HG02981 (cell line): ENCODE measurements at regions not wholly inside any gene's neighbourhood (a gene's known extent, or its start where the extent isn't known, plus 50 kb on each side); places are given as distances from the start of the nearest gene placed in this dataset.
"Not testable (repeated sequence)": the region's sequence is repeated elsewhere in the genome, so short reads cannot be mapped to it uniquely, and the experiment has no call there.

Experiments
- ATAC-seq: cut with Tn5 transposase; IDR thresholded peaks from one replicate; pipeline ENCODE4 v1.9.1; 2021; ENCODE audit warnings: mild to moderate bottlenecking, moderate library complexity; ENCODE audit not compliant: unreplicated experiment

DNA sequence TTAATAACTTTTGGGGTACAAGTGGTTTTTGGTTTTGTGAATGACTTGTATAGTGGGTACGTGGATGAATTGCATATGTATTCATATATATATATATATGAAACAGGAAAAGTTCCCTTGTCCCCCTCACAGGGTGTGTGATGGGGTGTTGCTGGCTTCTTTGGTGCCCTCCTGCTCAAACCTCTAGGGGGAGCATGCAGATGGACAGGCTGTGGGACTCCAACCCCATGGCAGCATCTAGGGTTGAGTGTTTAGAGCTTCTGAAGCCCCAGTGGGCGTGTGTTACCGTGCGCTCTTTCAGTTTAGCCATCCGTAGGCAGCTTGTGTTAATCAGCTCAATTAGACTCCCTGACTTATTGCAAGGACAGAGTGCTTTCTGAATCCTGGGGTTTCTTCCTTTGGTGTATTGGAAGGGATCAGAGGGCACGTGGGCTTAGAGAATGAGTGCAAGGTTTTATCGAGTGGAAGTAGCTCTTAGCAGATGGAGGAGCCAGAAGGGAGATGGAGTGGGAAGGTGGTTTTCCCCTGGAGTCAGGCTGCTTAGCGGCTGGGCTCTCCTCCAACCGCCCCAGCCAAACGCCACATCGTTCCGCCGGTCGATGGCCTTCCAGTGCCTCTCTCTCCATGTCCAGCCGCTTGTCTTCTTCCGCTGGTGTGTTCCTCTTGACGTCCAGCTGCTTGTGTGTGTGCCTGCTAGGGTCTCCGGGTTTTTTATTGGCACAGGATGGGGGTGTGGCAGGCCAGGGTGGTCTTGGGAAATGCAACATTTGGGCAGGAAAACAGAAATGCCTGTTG lies 674.4 kb upstream of the LCORL start:
- ATAC-seq: no peak

DNA sequence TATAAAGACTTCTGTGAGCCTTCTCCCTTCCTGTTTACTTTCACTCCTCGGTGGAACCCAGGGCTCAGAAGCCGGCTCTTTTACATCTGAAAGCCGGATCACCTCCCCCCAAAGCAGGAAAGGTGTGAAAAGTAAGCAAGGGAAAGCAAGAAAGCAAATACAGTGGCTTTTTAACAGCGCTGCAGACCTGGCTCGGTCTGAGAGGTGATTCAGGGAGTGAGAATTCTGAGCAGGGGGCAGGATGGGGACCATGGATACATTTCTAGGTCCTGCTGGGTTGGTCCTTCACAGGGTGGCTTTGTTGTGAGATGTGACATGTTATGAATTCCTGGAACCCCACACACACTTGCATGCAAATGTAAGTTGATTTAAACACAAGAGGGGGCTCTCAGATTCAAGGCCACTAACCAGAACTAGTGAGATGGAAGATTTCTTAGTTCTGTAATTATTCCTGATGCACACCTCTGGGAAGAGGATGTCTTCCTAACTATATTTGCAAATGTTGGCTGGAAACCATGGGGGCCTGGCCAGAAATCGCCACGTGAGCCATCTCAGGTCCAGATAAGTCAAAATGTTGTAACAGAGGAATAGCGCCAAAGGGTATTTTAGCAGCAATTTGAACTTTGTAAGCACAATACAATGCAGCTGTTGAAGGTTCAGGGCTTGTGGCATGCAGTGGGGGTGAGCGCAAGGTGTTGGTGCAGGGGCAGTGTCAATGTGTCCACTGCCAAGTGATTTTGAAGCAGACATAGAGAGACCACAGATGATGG lies 670.1 kb upstream of the LCORL start:
- ATAC-seq: no peak

DNA sequence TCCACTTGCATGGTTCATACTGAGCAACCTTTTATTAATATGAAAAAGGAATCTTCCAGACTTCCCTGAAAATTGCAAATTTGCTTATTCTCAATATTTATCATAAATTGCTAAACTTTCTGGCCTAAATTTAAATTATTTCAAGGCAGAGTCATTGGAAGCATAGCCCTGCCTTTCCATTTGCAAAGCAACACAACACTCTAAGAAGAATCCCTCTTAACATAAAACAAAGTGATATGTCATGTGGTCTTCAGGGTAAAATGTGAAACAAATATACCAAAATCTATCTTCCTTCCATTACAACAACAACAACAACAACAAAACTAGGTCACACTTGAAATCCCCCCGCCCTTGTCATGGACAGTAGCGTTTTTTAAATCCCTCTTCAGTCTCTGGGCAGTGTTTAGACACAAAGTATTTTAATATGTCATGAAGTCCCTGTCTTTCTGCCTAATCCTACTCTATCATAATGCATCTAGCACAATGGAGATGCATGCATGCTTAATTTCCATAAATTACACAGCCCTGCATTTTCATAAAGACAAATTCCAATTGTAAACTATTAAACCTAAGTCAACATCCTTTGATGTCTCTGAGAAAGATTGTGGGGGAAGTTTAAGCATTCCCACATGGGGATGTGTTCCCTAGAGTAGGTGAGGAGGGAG lies 668.9 kb upstream of the LCORL start:
- no peak for ATAC-seq

DNA sequence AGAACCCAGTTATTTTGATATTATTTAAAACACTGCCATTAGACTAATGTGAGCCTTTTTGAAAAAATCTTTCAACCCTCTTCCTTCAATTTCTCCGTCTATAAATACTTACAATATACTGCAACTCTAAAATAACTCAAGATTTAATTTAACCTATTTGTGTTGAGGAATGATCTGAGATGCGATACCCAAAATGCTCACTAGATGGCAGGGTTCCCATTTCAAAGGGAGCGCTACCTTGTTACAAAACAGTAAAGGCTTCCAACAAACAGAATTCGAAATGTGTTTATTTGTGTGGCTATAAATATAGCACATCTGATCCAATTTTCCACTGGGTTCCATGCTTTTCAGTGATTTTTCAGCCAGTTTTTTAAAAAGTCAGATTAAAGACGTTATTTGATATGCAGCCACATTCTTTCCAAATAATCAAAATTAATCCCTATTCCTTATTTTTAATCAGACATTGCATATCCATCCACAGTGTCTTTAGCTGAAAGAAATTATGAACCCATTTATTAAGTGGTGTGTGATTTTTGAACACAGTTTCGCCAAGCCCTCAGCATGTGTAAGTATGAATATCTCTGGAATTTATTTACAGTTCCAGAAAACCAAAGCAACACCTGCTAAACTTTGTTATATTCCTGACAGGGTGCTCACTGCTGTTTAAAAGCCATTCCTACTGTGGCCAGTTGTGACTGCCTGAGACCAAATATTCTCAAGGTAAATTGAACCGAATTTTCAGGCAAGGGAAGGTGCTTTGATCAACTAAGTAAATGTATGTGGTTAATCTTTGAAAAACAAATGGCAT lies 668.0 kb upstream of the LCORL start:
- peak; percentile 68 for ATAC-seq

DNA sequence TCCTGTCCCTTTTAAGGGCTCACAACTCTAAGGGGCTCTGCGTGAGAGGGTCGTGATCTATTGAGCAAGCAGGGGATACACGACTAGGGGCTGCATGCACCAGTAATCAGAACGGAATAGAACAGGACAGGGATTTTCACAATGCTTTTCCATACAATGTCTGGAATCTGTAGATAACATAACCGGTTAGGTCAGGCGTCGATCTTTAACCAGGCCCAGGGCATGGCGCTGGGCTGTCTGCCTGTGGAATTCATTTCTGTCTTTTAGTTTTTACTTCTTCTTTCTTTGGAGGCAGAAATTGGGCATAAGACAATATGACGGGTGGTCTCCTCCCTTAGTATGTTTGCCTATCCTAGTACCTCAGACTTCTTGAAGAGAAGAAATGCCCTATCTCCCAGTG lies 666.8 kb upstream of the LCORL start:
- not testable (repeated sequence) for ATAC-seq

DNA sequence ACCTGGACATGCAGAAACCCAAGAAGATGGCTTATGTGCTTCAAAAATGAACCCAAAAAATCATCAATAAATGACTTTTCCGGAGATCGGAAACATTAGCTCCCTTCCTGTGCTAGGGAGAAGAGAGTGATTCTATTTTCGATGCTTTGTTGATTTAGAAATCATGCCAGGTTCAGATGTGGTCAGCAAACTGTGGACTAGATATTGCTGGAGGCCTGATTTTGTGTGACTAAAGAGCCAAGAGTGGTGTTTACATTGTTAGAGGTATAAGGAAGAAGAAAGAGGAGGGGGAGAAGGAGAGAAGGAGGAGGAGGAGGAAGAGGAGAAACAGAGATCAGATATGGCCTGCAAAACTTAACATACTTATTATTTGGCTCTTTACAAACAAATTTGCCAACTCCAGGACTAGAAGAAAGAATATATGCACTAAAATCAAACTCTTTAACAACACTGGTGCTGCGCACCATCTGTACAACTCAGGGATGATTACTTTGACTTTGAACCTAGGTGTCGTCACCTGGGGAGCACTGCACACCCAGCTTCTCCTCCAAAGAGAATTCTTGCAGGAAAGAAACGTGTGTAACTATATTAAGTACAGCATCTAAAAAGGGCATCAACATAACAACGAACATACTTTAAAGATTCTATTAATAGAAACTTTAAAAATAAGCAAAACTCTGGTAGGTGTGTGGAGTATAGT lies 664.9 kb upstream of the LCORL start:
- no peak for ATAC-seq

DNA sequence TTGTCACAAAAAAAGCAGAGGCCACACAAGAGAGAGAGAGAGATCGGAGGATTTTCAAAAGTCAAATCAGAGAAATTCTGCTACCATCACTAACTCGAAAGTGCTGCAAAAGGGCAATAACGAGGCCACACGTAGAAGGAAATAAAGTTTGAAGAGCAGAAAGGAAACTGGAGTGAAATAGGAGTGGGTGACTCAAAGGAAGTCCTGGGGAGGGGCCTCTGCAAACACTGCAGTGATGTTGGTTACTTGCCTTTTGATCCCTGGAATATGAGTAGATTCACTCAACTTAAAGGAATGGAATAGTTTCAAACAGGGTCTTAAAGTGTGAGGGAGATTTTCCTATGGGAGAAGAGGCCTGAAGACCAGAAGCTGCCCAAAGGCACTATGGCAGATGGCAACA lies 663.4 kb upstream of the LCORL start:
- no peak for ATAC-seq

DNA sequence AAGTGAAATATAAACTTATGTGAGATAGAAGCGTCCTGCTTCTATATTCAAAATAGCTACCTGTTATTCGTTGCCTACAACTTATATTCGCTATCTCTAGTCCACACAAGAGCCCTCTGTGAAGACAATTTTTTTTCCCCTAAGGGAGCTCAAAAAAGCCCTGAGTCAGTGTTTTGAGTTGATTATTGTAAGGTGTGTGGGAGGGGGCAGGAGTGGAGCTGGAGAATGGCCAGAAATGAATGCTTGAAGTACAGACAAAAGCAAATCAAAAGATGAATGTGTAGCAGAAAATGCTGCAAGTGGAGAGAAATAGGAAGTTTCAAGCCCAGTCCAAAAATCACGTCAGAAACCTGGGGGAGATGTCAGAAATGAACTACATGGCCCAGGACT lies 655.0 kb upstream of the LCORL start:
- no peak for ATAC-seq

DNA sequence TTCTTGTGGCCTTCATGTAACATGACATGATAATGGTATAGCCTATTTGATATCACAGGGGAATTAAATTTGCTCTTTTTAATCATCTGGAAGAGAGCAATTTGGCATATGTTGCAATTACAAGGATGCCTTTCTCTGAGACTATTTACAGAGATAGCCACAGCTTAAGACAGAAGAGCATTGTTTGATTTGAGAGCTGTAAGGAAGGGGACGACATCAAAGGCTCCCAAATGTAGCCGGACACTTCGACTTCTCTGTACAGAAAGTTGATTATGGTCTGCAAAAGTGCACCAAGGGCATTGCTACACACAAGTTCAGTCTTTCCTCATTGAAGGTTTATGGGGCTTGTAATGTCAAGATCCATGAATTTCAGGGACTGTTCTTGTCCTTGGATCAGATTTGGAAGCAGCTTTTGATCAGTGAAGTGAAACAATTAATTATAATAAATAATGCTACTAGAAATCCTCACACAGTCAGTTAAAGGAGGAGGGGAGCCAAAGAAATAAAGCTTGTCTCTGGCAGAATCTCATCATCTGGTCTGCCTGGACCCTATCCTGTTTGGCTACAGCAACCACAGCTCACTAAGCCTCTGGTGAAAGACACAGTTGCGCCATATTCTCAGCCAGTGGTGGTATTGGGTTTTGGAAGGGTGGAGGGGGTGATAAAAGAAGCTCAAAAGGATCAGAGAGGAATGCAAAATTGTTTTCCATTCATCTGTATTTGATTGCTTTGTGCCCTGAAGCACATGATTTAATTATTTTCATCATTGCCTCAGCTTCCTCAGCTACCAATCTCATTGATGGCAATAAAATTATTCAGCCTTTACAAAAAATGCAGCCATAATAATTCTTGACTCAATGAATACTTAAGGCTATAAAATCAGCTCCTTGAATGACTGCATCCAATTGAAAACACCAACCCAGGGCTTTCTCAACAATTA lies 654.3 kb upstream of the LCORL start:
- no peak for ATAC-seq

DNA sequence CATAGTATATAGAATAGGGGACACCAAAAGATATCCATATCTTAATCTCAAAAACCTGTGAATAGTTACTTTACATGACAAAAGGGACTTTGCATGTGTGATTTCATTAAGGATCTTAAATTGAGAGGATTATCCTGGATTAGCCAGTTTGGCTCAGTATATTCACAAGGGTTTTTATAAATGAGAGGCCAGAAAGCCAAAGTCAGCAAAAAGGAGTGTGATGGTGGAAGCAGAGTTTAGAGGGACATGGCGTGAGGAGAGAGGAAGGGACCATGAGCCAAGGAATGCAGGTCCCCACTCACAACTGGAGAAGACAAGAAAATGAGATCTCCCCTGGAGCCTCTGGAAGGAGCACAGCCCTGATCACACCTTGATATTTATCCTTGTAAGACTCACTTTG lies 648.5 kb upstream of the LCORL start:
- ATAC-seq: no peak

DNA sequence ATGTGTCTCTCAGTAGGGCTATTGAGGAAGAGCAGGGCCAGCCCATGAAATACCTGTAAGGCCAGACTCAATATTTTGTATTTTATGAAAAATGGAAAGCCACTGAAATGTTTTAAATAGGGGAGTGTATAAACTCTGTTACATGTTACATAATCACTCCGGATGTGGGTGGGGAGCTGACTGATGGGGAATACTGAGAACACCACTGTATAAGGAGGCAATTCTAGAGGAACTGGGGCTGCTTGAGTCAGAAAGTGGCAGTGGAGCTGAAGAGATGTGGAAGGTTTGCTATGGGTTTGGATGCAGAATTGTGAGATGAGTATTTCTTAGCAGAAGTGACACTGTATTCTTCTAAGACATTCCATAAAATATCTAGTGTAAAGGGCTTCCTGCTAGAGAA lies 647.8 kb upstream of the LCORL start:
- ATAC-seq: no peak

DNA sequence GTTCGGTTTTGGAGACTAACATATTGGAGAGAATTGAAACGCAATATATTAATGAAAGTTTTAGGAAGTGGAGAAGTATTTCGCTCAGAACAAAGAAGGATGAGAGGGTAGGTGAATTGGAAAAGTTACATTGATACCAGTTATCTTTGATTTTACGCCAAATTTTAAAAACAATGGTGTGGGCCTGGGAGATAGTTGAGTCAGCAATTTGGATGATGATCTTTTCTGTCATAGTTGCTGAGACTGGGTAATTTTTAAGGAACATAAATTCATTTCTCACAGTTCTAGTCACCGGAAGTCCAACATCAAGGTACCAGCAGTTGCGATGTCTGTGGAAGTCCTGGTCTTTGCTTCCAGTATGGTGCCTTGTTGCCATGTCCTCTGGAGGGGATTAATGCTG lies 644.8 kb upstream of the LCORL start:
- ATAC-seq: no peak

DNA sequence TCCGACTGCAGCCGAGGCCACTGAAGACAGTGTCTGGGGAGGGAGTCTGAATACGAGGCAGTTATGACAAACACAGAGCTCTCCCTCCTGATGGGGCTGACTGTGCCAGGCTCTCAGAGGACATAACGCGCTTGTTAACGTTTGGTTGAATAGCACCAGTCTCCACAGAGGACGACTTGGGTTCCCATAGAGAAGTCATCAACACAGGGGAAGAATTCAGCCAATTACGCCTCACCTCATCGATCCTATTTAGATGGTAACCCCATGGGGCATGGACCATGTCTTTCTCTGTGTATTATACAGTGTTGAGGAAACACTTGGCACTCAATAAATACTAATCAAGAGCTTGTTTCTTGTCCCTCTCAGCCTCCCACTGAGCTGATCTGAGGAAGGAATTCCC lies 642.6 kb upstream of the LCORL start:
- ATAC-seq: no peak

DNA sequence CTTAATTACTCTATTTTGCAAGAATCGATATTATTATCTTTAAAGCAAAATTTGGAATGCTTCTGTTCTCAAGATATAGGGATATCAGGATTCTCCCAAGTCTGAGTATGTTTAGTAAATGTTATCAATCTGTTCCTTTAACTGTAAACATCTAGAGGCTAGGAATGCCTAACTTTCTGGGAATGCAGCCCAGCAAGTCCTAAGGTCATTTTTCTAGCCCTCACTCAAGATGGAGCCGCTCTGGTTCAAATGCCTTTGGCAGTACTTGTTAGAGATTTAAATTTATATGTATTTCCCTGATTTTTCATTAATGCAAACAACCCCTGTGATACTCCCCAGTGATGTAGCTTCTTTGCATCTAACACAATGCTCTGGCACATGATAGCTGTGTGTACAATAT lies 623.8 kb upstream of the LCORL start:
- no peak for ATAC-seq

DNA sequence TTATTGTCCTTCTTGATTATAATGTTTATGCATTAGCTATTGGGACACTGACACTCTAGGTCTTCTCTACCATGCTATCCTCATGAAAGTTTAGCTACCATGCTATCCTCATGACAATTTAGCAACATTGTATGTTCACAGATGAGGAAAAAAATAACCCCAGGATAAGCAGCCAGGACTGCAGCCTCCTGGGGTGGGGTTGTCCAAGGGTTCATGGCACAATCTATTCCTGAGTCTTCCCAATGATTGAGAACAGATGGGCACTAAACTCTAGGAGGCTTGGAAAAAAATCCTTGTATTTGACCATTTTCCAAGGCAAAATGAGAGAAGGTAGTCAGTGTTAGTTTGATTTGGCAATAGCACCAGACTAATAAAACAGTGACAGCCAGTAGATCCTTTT lies 619.8 kb upstream of the LCORL start:
- ATAC-seq: no peak

DNA sequence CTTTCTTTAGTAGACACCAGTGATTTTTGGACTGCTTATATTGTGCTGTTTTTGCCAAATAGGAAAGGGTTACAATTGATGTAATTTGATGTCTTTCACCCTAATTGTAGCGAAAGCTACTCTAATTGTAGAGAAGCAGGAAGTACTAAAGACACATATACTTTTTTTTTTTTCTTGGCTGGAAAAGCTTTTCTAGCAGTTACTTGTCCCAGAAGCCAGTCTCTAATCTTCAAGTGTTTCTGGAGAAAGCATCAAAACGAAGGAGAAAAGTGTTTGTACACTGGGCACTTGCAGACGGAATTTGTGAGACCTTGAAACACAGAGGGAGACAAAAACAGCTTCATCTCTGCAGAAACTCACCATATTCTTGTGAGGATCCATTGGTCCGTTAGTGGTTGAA lies 616.5 kb upstream of the LCORL start:
- ATAC-seq: no peak

DNA sequence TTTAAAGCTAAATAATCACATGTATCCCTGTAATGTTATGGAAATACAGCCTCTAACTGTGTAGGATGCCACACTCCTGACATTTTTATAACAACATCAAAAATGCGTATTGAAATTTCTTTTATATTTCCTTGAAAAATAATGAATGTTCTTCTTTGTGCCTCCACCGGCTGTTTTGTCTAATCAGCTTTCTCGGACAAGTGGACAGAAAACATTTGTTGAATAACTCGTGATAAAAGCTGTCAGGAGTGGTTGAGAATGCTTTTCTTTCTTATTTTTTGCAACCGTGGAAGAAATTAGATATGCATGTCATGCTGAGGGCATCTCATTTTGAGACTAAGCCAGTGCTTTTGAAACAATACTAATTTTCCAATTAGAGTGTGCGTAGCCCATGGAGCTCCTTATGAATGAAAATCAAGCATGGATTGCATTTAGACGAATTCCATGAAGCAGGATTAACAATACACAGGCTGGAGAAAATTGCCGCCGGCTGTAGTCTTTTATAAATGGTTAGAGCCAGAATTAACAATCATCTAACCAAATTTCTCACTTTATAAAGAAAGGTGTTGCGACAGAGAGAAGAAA lies 614.5 kb upstream of the LCORL start:
- ATAC-seq: no peak

DNA sequence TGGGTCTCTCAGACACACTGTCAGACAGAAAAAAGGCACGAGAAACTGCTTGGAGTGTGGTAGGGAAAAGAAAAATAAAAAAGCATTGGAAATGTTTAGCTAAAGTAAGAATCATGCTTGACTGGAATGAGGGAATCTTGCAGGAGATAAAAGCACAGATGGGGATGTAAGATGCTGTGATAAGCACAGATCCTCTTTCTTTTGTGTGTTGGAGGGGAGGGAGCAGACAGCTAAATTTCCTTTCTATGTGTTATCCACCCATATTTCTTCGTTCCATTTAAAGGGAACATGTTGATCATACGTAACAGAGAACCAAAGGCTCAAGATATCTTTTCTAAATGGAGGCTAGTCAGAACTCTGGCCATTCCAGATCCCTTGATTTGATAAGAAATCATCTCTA lies 614.0 kb upstream of the LCORL start:
- ATAC-seq: no peak

DNA sequence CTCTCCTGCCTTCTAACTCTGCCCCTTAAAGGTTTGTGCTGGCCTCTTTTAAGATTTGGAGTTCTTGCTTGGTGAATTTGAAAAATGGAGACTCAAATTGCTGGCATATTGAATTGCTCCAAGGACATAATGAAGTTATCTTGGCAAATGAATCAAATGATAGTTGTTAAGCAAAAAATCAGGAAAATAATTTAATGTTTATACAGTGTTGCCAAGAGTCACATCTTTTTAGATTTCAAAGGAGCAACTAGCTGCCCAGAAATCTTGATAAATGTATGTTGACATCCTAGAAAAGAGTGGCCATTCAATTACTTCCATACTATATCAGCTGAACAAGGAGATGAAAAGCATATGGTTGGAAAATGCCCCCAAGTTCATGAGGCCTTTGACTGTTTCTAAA lies 610.0 kb upstream of the LCORL start:
- ATAC-seq: no peak
